Fibroblast of villous mesenchyme (primary cell): ENCODE measurements at regions not wholly inside any gene's neighbourhood (a gene's known extent, or its start where the extent isn't known, plus 50 kb on each side); places are given as distances from the start of the nearest gene placed in this dataset.

Experiments
- DNase-seq: peaks from one replicate; pipeline ENCODE4 v3.0.0-alpha.2; 2010; ENCODE audit warnings: low read depth
- H3K4me3 ChIP-seq: 2 replicates; pipeline ENCODE4 v1.5.1; 2011; ENCODE audit warnings: low read depth, mild to moderate bottlenecking, low read length
- CTCF ChIP-seq: IDR thresholded peaks from 2 replicates; pipeline ENCODE4 v1.5.1; 2012; ENCODE audit warnings: low read depth, mild to moderate bottlenecking, low read length; ENCODE audit not compliant: insufficient read depth

GRCh38 chr5:126686451-126687126 lies 85.8 kb downstream of the PHAX start:
- no peak for DNase-seq
- H3K4me3 ChIP-seq = no peak overlapping the region
- TF ChIP-seq CTCF = no peak

GRCh38 chr5:126692971-126693370 lies 84.0 kb upstream of the LMNB1 start:
- no peak for DNase-seq
- H3K4me3 ChIP-seq = no peak overlapping the region
- TF ChIP-seq CTCF = no peak

- DNase-seq = no peak
- H3K4me3 ChIP-seq = no peak overlapping the region
- TF ChIP-seq CTCF = no peak
These were observed 83.1 kb upstream of the LMNB1 start for GRCh38 chr5:126693806-126694205.

- H3K4me3 ChIP-seq = no peak overlapping the region
- DNase-seq = peak; percentile 76
- TF ChIP-seq CTCF = no peak
These were observed 82.5 kb upstream of the LMNB1 start for GRCh38 chr5:126694403-126694802.

GRCh38 chr5:126695091-126695490 lies 81.8 kb upstream of the LMNB1 start:
- DNase-seq = no peak
- TF ChIP-seq CTCF = no peak
- H3K4me3 ChIP-seq = no peak overlapping the region

- H3K4me3 ChIP-seq = no peak overlapping the region
- DNase-seq = no peak
- no peak for TF ChIP-seq CTCF
These were observed 69.9 kb upstream of the LMNB1 start for GRCh38 chr5:126707080-126707479.

GRCh38 chr5:126715765-126716164 lies 61.2 kb upstream of the LMNB1 start:
- DNase-seq = no peak
- H3K4me3 ChIP-seq = no peak overlapping the region
- no peak for TF ChIP-seq CTCF
